PFSK-1 (cell line): ENCODE measurements at regions not wholly inside any gene's neighbourhood (a gene's known extent, or its start where the extent isn't known, plus 50 kb on each side); places are given as distances from the start of the nearest gene placed in this dataset.

Source experiments
- FOXP2 ChIP-seq: optimal IDR thresholded peaks from 2 replicates; pipeline ENCODE3; 2011; ENCODE audit warnings: borderline replicate concordance, control low read depth, inconsistent platforms; ENCODE audit not compliant: insufficient read depth; ENCODE audit errors: extremely low read length, extremely low read depth
- POLR2AphosphoS5 ChIP-seq: IDR thresholded peaks from 2 replicates; pipeline ENCODE4 v1.6.1; 2012; ENCODE audit warnings: low read depth, mild to moderate bottlenecking, control low read depth, low read length, moderate library complexity
- SIN3A ChIP-seq: IDR thresholded peaks from 2 replicates; pipeline ENCODE4 v1.6.1; 2012; ENCODE audit warnings: mild to moderate bottlenecking, low read length, moderate library complexity, borderline replicate concordance; ENCODE audit not compliant: insufficient read depth
- TAF1 ChIP-seq: IDR thresholded peaks from 2 replicates; pipeline ENCODE4 v1.6.1; 2012; ENCODE audit warnings: low read length, control low read depth, borderline replicate concordance; ENCODE audit not compliant: insufficient read depth
- TF ChIP-seq, protein P1 (sequence below), 2 experiments: IDR thresholded peaks; 2 replicates each; pipeline versions ENCODE4 v1.6.1 to v1.8.0; 2011 to 2012; ENCODE audit warnings: low read depth in 2 of 2, low read length in 2 of 2, control low read depth in 1 of 2, inconsistent platforms in 1 of 2, mild to moderate bottlenecking in 1 of 2, moderate library complexity in 1 of 2; ENCODE audit not compliant: insufficient read depth in 1 of 2

DNA sequence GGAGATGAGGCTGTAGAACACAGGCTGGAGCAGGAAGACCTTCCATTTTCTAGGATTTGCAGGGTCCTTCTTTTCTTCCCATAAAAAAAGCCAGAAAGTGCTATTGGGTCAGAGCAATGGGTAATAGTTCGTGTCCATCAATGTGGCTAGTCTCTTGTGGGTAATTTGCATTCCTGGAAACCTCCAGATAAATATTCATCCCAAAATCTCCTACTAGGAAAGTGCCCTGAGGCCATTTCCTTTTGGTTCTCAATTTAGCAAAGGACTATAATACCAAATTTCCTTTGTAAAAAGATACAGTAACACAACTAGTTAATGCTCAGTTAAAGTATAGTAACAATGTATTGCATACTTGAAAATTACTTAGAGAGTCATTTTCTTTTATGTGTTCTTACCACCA lies 138.1 kb upstream of the TAB2 start:
- no peak for TF ChIP-seq POLR2AphosphoS5
- TF ChIP-seq SIN3A, result no peak
- TF ChIP-seq TAF1, result no peak
- no peak for TF ChIP-seq FOXP2
- TF ChIP-seq, protein P1, sequence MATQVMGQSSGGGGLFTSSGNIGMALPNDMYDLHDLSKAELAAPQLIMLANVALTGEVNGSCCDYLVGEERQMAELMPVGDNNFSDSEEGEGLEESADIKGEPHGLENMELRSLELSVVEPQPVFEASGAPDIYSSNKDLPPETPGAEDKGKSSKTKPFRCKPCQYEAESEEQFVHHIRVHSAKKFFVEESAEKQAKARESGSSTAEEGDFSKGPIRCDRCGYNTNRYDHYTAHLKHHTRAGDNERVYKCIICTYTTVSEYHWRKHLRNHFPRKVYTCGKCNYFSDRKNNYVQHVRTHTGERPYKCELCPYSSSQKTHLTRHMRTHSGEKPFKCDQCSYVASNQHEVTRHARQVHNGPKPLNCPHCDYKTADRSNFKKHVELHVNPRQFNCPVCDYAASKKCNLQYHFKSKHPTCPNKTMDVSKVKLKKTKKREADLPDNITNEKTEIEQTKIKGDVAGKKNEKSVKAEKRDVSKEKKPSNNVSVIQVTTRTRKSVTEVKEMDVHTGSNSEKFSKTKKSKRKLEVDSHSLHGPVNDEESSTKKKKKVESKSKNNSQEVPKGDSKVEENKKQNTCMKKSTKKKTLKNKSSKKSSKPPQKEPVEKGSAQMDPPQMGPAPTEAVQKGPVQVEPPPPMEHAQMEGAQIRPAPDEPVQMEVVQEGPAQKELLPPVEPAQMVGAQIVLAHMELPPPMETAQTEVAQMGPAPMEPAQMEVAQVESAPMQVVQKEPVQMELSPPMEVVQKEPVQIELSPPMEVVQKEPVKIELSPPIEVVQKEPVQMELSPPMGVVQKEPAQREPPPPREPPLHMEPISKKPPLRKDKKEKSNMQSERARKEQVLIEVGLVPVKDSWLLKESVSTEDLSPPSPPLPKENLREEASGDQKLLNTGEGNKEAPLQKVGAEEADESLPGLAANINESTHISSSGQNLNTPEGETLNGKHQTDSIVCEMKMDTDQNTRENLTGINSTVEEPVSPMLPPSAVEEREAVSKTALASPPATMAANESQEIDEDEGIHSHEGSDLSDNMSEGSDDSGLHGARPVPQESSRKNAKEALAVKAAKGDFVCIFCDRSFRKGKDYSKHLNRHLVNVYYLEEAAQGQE (IDR thresholded peaks at IDR 0.05; ENCODE audit: insufficient read depth in 1 of 2, low read depth in 2 of 2, low read length in 2 of 2), result no peak
